ENCODE measurements at regions not wholly inside any gene's neighbourhood (a gene's known extent, or its start where the extent isn't known, plus 50 kb on each side); places are given as distances from the start of the nearest gene placed in this dataset.

- DNase-seq: no peak
These were observed 71.5 kb upstream of the GPC1 start for GRCh38 chr2:240363746-240364581.

- no peak for DNase-seq
These were observed 70.9 kb upstream of the GPC1 start for GRCh38 chr2:240364582-240364960.

DNA sequence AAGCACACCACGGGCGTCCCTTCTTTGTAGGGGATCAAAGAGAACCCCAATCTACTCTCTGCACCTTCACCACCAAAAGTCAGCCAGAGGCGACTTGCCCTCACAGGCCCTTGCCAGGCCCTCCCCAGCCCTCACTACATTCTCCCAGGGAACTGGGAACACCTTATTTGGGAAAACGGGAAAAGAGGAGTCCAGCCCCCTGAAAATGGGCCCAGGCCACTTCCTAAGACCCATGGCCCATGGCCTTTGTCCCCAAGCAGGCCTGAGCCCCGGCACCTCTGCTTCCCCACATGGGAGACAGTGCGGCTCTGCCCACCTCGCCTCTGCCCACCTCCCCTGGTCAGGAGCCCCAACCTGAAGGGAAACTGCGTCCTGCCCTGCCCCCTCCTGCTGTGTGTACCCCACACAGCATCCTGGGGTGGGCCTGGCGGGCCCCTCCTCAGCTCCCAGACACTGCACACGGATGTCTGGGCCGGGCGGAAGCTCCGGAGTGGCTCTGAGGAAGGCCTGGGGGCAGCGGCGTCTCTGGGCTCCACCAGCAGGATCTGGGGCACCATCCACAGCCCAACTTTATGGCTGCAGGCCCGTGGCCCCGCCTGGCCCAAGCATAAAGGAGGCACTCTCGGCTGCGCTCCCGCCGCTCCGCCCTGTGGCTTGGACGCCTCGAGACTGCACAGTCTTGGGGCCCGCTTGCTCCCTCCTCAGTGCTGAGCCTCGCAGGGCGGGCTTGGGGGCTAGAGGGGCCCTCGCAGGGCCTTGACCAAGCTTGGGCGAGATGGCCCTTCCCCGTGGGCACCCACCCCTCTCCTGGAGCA lies 70.3 kb upstream of the GPC1 start:
- no peak for DNase-seq

DNA sequence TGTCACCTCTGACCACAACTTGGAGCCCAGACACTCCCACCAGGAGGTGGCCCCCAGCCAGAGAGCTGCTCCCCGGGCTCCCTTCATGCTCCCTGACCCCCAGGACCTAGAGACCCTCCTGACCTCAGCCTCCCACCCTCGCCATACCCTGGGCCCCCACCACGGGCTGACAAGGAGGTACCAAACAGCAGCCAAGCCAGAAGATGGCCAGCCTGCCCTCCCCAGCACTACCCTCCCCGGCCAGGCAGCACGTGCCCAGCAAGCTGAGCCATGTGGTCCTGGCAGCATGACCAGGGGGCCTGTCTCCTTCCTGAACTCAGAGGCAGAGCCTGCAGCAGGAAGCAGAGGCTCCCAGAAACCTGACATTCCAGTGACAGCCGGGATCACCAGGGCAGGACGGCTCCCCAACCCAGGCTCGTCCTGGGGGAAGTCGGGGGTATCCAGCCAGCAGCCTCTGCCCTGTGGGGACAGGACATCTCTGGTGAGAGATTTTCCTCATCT lies 69.4 kb upstream of the GPC1 start:
- no peak for DNase-seq

DNA sequence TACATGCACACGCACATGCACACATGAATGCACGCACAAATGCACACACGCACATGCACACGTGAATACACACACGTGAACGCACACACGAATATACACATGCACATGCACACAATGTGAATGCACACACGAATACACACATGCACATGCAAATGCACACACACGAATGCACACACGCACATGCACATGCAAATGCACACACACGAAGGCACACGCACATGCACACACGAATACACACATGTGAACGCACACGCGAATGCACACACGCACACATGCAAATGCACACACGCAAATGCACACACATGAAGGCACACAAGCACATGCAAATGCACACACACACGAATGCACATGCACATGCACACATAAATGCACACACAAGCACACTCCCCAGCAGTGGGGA lies 68.6 kb upstream of the GPC1 start:
- no peak for DNase-seq

GRCh38 chr2:240367721-240368120 lies 67.7 kb upstream of the GPC1 start:
- DNase-seq: no peak

GRCh38 chr2:240368781-240369331 lies 66.6 kb upstream of the GPC1 start:
- no peak for DNase-seq

GRCh38 chr2:240369335-240369734 lies 66.1 kb upstream of the GPC1 start:
- no peak for DNase-seq

DNA sequence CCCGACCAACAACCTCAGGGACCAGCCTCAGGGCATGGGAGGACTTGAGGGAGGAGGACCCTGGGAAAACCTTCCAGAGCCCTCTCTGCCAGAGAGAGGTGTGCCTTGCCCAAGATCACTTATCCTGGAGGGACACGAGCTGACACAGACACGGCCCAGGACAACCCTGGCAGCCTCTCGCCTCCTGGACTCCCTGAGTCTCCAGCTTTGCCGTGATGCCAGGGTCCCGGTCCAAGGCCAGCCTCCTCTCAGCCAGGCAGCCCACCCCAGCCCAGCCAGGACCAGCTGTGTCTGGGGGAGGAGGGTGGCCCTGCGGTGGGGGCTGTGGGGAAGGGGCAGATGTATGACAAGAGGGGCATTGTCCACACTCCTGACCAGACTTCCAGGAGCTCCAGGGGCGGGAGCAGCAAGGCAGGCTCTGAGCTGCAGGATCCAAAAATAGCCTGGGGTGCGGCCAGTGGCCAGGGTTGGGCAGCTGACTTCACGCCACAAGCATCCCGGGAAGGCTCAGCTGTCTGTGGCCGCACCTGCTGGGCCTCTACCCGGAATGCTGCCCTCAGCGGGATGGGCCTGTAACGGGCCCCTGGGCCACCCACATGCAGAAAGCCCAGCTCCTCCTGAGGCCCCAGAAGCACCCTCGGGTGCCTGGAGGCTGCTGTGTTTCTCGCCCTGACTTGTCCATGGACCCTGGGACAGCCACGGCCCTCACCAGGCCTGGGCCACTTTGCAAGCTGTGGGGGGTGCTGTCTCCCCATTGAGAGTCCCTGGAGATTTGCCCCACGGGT lies 65.5 kb upstream of the GPC1 start:
- DNase-seq: no peak

DNA sequence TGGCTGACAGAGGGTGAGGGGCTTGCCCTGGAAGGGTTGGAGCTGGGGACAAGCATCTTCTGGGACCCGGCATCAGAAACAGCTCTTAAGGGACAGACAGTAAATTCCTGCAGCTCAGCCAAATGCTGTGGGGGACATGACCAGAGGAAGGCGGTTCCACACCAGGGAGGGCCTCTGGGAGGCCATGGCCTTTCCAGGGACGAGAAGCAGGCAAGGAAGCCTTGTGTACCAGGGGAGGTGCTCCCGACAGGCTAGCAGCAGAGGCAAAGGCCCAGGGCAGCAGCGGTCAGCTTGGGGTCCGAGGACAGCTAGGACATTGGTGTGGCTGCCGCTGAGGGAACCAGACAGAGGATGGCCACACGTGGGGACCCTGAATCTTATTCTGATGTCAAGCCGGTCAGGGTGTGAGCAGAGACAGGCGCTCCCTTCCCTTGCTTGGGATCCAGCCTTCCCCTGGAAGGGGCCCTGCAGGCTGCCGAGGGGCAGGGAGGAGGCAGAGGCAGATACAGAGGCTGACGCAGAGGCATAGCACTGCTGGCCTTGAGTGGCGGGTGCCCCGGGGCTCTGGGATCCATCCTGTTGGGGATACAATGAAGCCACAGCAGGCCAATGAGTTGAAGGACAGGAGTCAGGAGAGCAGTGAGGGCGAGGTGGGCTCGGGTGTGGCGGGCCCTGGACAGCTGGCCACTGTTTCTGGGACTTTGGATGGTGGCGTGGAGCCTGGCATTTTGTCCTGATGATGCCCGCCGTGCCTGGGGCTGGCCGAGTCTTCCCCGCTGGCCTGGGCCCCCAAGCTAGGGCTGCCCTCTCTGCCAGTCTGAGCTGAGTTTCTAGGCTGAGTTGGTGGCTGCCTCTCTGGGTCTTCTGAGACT lies 64.1 kb upstream of the GPC1 start:
- DNase-seq: no peak

DNA sequence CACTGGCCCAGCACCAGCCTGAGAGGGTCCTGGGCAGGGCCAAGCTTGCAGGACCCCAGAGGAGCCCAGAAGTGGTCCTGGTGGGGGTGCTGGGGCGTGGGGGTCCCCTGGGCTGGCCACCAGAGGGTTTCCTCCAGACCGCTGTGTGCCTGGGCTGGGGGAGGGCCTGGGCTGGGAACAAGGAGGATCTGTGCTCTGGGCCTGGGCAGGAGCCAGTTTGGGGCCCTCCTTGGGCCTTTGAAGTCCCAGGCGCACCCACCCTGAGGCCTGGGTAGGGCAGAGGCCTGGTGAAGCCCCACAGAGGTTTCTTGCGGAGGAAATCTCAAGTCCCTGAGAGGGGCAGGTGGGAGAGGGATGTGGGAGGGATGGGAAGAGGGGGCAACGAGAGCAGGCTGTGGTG lies 63.4 kb upstream of the GPC1 start:
- DNase-seq: no peak

GRCh38 chr2:240373289-240373885 lies 62.1 kb upstream of the GPC1 start:
- no peak for DNase-seq

DNA sequence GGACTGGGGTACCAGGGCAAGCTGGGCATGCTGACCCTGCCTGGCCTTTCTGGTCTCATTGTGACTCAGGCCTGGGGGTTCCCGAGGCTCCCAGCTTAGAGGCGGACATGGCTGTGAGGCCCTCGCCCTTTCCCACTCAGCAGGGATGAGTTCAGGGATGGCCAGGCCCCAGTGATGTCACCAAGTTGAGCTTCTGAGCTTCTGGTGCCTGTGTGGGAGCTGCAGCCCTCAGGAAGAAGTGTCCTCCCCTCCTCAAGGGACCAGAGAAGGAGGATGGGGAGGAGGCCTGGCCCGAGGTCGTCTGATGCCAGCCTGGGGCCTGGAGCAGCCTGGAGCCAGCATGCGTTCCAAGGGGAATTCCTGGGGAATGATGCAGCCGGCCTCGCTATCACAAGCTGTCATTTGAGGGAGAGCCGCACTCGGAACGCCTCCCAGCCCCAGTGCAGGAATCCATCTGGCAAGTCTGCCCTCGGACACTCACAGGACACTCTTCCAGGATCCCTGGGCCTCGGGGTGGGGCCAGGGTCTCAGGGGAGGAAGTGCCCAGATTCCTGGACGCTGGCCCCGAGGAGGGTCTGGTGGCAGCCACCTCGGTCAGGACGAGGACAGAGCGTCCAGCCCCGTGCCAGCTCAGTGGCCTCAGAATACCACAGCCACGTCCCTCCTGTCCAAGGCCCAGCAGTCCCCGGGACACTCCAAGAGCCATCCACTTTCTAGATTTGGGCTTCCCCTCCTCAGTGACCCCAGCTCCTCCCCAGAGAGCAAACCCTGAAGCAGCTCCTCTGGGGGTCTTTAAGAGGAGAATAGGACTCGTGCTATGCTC lies 61.2 kb upstream of the GPC1 start:
- no peak for DNase-seq

GRCh38 chr2:240375024-240375645 lies 60.3 kb upstream of the GPC1 start:
- no peak for DNase-seq

DNA sequence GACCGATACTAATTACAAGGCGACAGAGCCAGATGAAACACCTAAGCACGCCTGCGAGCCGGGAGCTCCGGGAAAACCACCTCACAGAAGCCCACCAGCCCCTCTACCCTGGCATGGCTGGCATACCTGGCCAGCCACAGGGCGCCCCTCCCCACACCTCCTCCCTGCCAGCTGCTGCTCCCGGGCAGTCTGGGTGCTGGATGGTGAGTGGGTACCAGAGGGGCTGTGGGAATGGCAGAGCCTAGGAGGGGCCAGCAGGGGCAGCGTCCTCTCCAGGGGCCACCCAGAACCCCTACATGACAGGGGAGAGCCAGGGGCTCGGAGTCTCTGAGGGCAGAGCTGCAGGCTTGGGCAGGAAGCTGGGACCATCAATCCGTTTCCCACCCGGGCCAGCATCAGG lies 58.7 kb upstream of the GPC1 start:
- DNase-seq: no peak

GRCh38 chr2:240377366-240377765 lies 58.1 kb upstream of the GPC1 start:
- no peak for DNase-seq

- no peak for DNase-seq
These were observed 56.3 kb upstream of the GPC1 start for GRCh38 chr2:240379089-240379636.

GRCh38 chr2:240383099-240383758 lies 52.2 kb upstream of the GPC1 start:
- no peak for DNase-seq

All from activated CD4-positive, alpha-beta T cell treated with anti-CD3 and anti-CD28 coated beads, Interleukin-2, amount 50 U/mL, for 4 hours (primary cell).